K562 (cell line): ENCODE measurements at regions not wholly inside any gene's neighbourhood (a gene's known extent, or its start where the extent isn't known, plus 50 kb on each side); places are given as distances from the start of the nearest gene placed in this dataset.

Experiments
- ATAC-seq: fragments of 200-7000 bp; cut with Tn5 transposase; 3 replicates; pipeline ENCODE4 v1.9.1; 2020; ENCODE audit warnings: moderate library complexity
- BruUV-seq: library from RNA; stranded (reverse); fragments of 400-500 nt; replicated peaks from 2 replicates; lab custom pipeline; 2021; lab: Mats Ljungman, UMichigan
- CTCF ChIA-PET: fragments of 300-600 bp; formaldehyde crosslinking; extraction: SDS; loops from one replicate; lab custom pipeline; 2021; ENCODE audit warnings: low intra/inter-chr PET ratio; lab: Yijun Ruan, JAX
- POLR2A ChIA-PET: fragments of 300-600, 350-650 bp; sonication (Branson Sonifier 250); formaldehyde crosslinking; extraction: SDS; loops from one replicate; lab custom pipeline; 2021; ENCODE audit warnings: antibody characterized with exemption, inconsistent platforms; lab: Yijun Ruan, JAX
- DNase-seq, 4 experiments: peaks; one replicate each; pipeline versions ENCODE4 v3.0.0 to v3.0.0-alpha.2; 2011 to 2018; ENCODE audit warnings: low spot score in 3 of 4, mixed read lengths in 3 of 4; ENCODE audit errors: extremely low read depth in 1 of 4
- FAIRE-seq: peaks from 2 replicates; lab custom pipeline; 2011; peaks lifted over from hg19 to GRCh38; lab: Jason Lieb, UNC
- H2AFZ ChIP-seq: 2 replicates; pipeline ENCODE4 v1.6.0; 2011; ENCODE audit warnings: low read depth, low read length, control low read depth, inconsistent platforms
- H3K27ac ChIP-seq: fragments of 200-600 bp; 3 replicates; pipeline ENCODE4 v1.8.0; 2011; ENCODE audit warnings: low read depth, mild to moderate bottlenecking, control low read depth, inconsistent platforms, low read length, moderate library complexity, mixed read lengths; ENCODE audit errors: extremely low read depth
- H3K27me3 ChIP-seq, 2 experiments: fragments of 300-600 bp in 1 of 2; 2 replicates in 1 of 2; 3 replicates in 1 of 2; pipeline versions ENCODE4 v1.6.0 to v1.8.0; 2011; ENCODE audit warnings: inconsistent platforms in 2 of 2, low read length in 2 of 2, mild to moderate bottlenecking in 1 of 2, mixed read lengths in 1 of 2, moderate library complexity in 1 of 2; ENCODE audit not compliant: control insufficient read depth in 2 of 2, insufficient read depth in 2 of 2
- H3K36me3 ChIP-seq: fragments of 300-600 bp; 3 replicates; pipeline ENCODE4 v1.8.0; 2011; ENCODE audit warnings: mild to moderate bottlenecking, low read length, inconsistent platforms; ENCODE audit not compliant: control insufficient read depth, insufficient read depth
- H3K4me1 ChIP-seq, 2 experiments: fragments of 200-600 bp in 1 of 2; replicated peaks in 1 of 2; 2 replicates in 1 of 2; 3 replicates in 1 of 2; pipeline versions ENCODE4 v1.5.1 to v1.8.0; 2011; ENCODE audit warnings: inconsistent platforms in 2 of 2, low read length in 2 of 2, mild to moderate bottlenecking in 1 of 2, mixed read lengths in 1 of 2, moderate library complexity in 1 of 2; ENCODE audit not compliant: control insufficient read depth in 2 of 2, insufficient read depth in 2 of 2
- H3K4me2 ChIP-seq: 2 replicates; pipeline ENCODE4 v1.6.1; 2011; ENCODE audit warnings: low read length, control low read depth, inconsistent platforms, mixed read lengths; ENCODE audit not compliant: insufficient read depth
- H3K4me3 ChIP-seq: fragments of 200-600 bp; sonication (generic), shearing (Covaris generic); 2 replicates; pipeline ENCODE4 v1.5.1; 2016; ENCODE audit warnings: control low read depth, inconsistent platforms
- H3K79me2 ChIP-seq: fragments of 200-600 bp; 3 replicates; pipeline ENCODE4 v1.8.0; 2011; ENCODE audit warnings: low read length, inconsistent platforms; ENCODE audit not compliant: control insufficient read depth, insufficient read depth
- H3K9ac ChIP-seq, 2 experiments: 2 replicates each; pipeline versions ENCODE4 v1.6.0 to v1.6.1; 2011; ENCODE audit warnings: low read depth in 2 of 2, low read length in 2 of 2, control low read depth in 1 of 2, inconsistent platforms in 1 of 2, mild to moderate bottlenecking in 1 of 2, mixed read lengths in 1 of 2; ENCODE audit not compliant: insufficient read depth in 1 of 2
- H3K9me1 ChIP-seq: one replicate; pipeline ENCODE4 v1.6.0; 2011; ENCODE audit warnings: inconsistent platforms, mild to moderate bottlenecking, low read length, moderate library complexity; ENCODE audit not compliant: control insufficient read depth, insufficient read depth
- H3K9me3 ChIP-seq: replicated peaks from 2 replicates; pipeline ENCODE4 v1.5.1; 2011; ENCODE audit warnings: low read depth, low read length, inconsistent platforms; ENCODE audit not compliant: control insufficient read depth, insufficient read depth
- H4K20me1 ChIP-seq: replicated peaks from 2 replicates; pipeline ENCODE4 v1.6.1; 2011; ENCODE audit warnings: low read length, inconsistent platforms, mixed read lengths; ENCODE audit not compliant: control insufficient read depth, insufficient read depth
- ATF4 ChIP-seq: fragments of 450-650 bp; formaldehyde crosslinking; IDR thresholded peaks from 2 replicates; pipeline ENCODE4 v1.4.0; 2022; ENCODE audit warnings: mild to moderate bottlenecking, moderate library complexity
- CEBPG ChIP-seq, 3 experiments: fragments of 200-800 bp in 1 of 3; sonication (Bioruptor generic) in 1 of 3; sonication (generic) in 1 of 3; formaldehyde crosslinking in 1 of 3; IDR thresholded peaks in 2 of 3; conservative IDR thresholded peaks in 1 of 3; 2 replicates each; pipeline versions ENCODE4 v1.6.1 to v1.8.0; 2016 to 2022; ENCODE audit warnings: missing compliant biosample characterization in 2 of 3, missing genetic modification characterization in 2 of 3, mild to moderate bottlenecking in 1 of 3, missing genetic modification reagents in 1 of 3
- MAZ ChIP-seq, 2 experiments: fragments of 450-650 bp in 1 of 2; sonication (generic) in 1 of 2; formaldehyde crosslinking; IDR thresholded peaks in 1 of 2; conservative IDR thresholded peaks in 1 of 2; 2 replicates each; pipeline versions ENCODE4 v1.4.0 to v1.5.0; 2020; ENCODE audit warnings: mild to moderate bottlenecking in 1 of 2, missing genetic modification reagents in 1 of 2
- ZSCAN32 ChIP-seq: fragments of 450-650 bp; formaldehyde crosslinking; IDR thresholded peaks from 2 replicates; pipeline ENCODE4 v1.4.0; 2020; ENCODE audit warnings: mild to moderate bottlenecking, moderate library complexity
- WGBS: fragments of 100-300 bp; shearing (Covaris generic); methylation state at CpG from one replicate; pipeline ENCODE4 v1.1.6; 2016; ENCODE audit warnings: low coverage, mixed read lengths; ENCODE audit not compliant: insufficient coverage; ENCODE audit errors: missing lambda C conversion rate; 5-methylcytosine and 5-hydroxymethylcytosine counted together
- in situ Hi-C: fragments of 300-500 bp; cut with MboI; formaldehyde crosslinking; loops from 4 replicates; pipeline ENCODE4 v1.15.0; 2018; ENCODE audit warnings: inconsistent platforms, mixed read lengths
- intact Hi-C: fragments of 100-400 bp; cut with micrococcal nuclease; formaldehyde crosslinking; loops from 2 replicates; pipeline ENCODE4 v1.14.2; 2022

DNA sequence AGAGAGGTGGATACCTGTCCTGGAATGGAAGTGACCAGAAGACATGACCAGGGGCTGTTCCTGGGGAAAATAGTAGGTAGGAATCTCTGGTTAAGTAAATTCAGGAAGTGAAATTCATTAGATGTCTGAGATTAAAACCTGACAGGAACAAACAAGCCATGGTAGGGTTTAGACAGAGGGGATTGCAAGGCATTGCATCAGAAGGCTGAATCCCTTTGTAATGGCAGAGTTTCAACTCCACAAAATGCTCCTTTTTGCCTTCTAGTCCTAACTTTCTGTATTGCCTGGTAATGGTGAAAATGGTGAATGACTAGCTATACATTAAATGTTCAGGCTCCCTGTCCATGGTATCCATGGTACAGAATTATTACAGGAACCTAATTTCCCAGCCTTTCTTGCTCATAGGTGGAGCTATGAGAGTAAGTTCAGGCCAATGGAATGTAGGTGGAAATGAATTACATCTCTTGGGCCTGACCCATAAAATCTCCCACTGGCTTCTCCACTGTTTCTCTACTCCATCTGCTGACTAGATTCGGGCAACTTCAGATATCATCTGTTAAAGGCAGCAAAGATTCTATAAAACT, 113.4 kb upstream of the CNTLN start:
- Histone ChIP-seq H3K36me3 (no peaks in the 10 kb centered on the region), H3K9me1 (no peaks in the 10 kb centered on the region), H2AFZ (no peak overlapping the region), H3K27ac (no peak overlapping the region), H3K4me3 (no peak overlapping the region), H3K27me3 (no peaks in the 10 kb centered on the region), H3K79me2 (no peaks in the 10 kb centered on the region), H3K9ac (no peak overlapping the region), H3K9me3 (no peaks in the 10 kb centered on the region), H4K20me1 (no peaks in the 10 kb centered on the region), H3K4me1 (no peaks in the 10 kb centered on the region), H3K4me2 (no peak overlapping the region)
- TF ChIP-seq CEBPG (CRISPR knock-in tag; IDR thresholded peaks at IDR 0.05) (no peak), CEBPG (tag; conservative IDR thresholded peaks at IDR 0.05 in 1 of 2, IDR thresholded peaks at IDR 0.05 in 1 of 2) (peak; percentile 45 to 52; a peak in 3 of 4 replicates), ZSCAN32 (CRISPR knock-in tag) (peak; percentile 53; the same call in 1 of the 2 replicates), MAZ (CRISPR knock-in tag; conservative IDR thresholded peaks at IDR 0.05 in 1 of 2, IDR thresholded peaks at IDR 0.05 in 1 of 2) (no peak), ATF4 (peak; percentile 90)
- FAIRE-seq (no peak), DNase-seq (no peak), ATAC-seq (no peak)
- CTCF ChIA-PET, result no interaction called here
- BruUV-seq, result no TSS peak
- POLR2A ChIA-PET, result interaction anchor here (0.6 kb wide), 1 partner anchor 10 kb away, joined by 3 read pairs; no protein-coding TSS in a partner anchor
- WGBS, result 0% methylated on average over 1 of the region's 1 CpG
- in situ Hi-C loops (no loop called here), intact Hi-C loops (no loop called here)
